IMR-90 (cell line): ENCODE measurements at regions not wholly inside any gene's neighbourhood (a gene's known extent, or its start where the extent isn't known, plus 50 kb on each side); places are given as distances from the start of the nearest gene placed in this dataset.

ENCODE experiments used
- CTCF ChIP-seq: conservative IDR thresholded peaks from 2 replicates; pipeline ENCODE4 v1.5.1; 2012; ENCODE audit warnings: mild to moderate bottlenecking, low read depth, low read length, improper control_type of control experiment
- MAFK ChIP-seq: IDR thresholded peaks from 2 replicates; pipeline ENCODE4 v1.6.1; 2012; ENCODE audit warnings: low read depth, low read length, improper control_type of control experiment
- MXI1 ChIP-seq: IDR thresholded peaks from 2 replicates; pipeline ENCODE4 v1.6.1; 2012; ENCODE audit warnings: low read depth, mild to moderate bottlenecking, low read length, moderate library complexity, borderline replicate concordance
- NFE2L2 ChIP-seq: fragments of 150-350 bp; IDR thresholded peaks from 2 replicates; pipeline ENCODE4 v1.6.1; 2016; ENCODE audit warnings: low read depth, mild to moderate bottlenecking, low read length
- POLR2A ChIP-seq: IDR thresholded peaks from 2 replicates; pipeline ENCODE4 v1.6.1; 2012; ENCODE audit warnings: mild to moderate bottlenecking, low read depth, low read length
- USF2 ChIP-seq: fragments of 150-350 bp; IDR thresholded peaks from 2 replicates; pipeline ENCODE4 v1.6.1; 2017; ENCODE audit warnings: mild to moderate bottlenecking, antibody characterized with exemption, low read length, low read depth

- TF ChIP-seq CTCF (no peak), POLR2A (no peak), USF2 (no peak), NFE2L2 (no peak), MXI1 (no peak), MAFK (no peak)
Observed at GRCh38 chr15:62219799-62220198, 54.7 kb upstream of the C2CD4B start.
